B cell (primary cell): ENCODE measurements at regions not wholly inside any gene's neighbourhood (a gene's known extent, or its start where the extent isn't known, plus 50 kb on each side); places are given as distances from the start of the nearest gene placed in this dataset.

Experiments used
- CTCF ChIP-seq: fragments of 200-600 bp; IDR thresholded peaks from one replicate; pipeline ENCODE4 v1.8.0; 2022; ENCODE audit warnings: antibody characterized with exemption, mild to moderate bottlenecking
- EZH2 ChIP-seq: IDR thresholded peaks from 2 replicates; pipeline ENCODE4 v1.6.1; 2012; ENCODE audit warnings: borderline replicate concordance, low read depth, mild to moderate bottlenecking, moderate library complexity, low read length; ENCODE audit not compliant: insufficient read depth, poor library complexity, severe bottlenecking

- no peak for TF ChIP-seq EZH2
- TF ChIP-seq CTCF, result no peak
Observed at GRCh38 chr9:80378669-80379293, 807.0 kb downstream of the TLE4 start.
